ENCODE measurements at regions not wholly inside any gene's neighbourhood (a gene's known extent, or its start where the extent isn't known, plus 50 kb on each side); places are given as distances from the start of the nearest gene placed in this dataset.

DNA sequence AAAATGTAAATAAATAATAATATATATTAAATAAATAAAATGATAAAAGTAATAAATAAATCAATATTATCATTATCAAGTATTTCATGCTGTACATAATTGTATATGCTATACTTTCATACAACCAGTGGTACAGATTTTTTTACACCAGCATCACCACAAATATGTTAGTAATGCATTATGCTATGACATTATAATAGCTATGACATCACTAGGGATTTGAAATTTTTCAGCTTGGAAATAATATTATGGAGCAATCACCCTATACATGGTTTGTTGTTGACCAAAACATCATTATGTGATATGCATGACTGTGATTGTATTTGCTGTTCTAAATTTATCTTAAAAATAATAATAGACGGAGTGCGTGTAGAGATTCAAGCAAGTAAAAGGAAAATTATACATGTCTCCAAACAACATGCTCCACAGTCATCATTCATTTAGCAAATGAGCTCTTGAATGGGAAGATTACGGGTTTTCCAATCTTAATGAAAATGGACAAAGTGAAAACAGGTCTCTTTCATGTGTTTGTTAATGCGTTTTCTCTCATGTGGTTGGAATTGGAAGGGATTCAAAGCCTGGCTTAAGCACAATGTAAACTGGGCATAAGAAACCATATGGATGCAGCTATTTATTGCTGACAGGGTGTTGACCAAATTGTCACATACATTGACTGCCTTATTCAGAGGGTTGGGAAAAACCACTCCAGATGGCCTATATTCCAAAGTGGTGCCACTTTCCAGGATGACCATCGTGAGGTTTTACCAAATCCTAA lies 643.0 kb upstream of the RGMB start (continued):
- TF ChIP-seq SRF (IDR thresholded peaks at IDR 0.05; ENCODE audit: low read depth, low read length): no peak

Data from H1 (cell line).